Endothelial cell (in vitro differentiated cells): ENCODE measurements at regions not wholly inside any gene's neighbourhood (a gene's known extent, or its start where the extent isn't known, plus 50 kb on each side); places are given as distances from the start of the nearest gene placed in this dataset.

Experiments used
- DNase-seq: peaks from one replicate; pipeline ENCODE4 v3.0.0; 2021; ENCODE audit warnings: low spot score
- H3K27ac Mint-ChIP-seq: one replicate; pipeline ENCODE4 v1.8.0; 2021; ENCODE audit warnings: mixed read lengths, inconsistent platforms; ENCODE audit not compliant: unreplicated experiment
- H3K27me3 Mint-ChIP-seq: one replicate; pipeline ENCODE4 v1.8.0; 2021; ENCODE audit warnings: mild to moderate bottlenecking, moderate library complexity, mixed read lengths, inconsistent platforms; ENCODE audit not compliant: unreplicated experiment
- H3K36me3 Mint-ChIP-seq: one replicate; pipeline ENCODE4 v1.8.0; 2021; ENCODE audit warnings: mild to moderate bottlenecking, low read depth, mixed read lengths, inconsistent platforms; ENCODE audit not compliant: unreplicated experiment
- H3K4me1 Mint-ChIP-seq: one replicate; pipeline ENCODE4 v1.8.0; 2021; ENCODE audit warnings: mild to moderate bottlenecking, mixed read lengths, inconsistent platforms; ENCODE audit not compliant: unreplicated experiment
- H3K4me3 Mint-ChIP-seq: one replicate; pipeline ENCODE4 v1.8.0; 2021; ENCODE audit warnings: mild to moderate bottlenecking, mixed read lengths, inconsistent platforms; ENCODE audit not compliant: unreplicated experiment
- H3K9me3 Mint-ChIP-seq: one replicate; pipeline ENCODE4 v1.8.0; 2021; ENCODE audit warnings: mixed read lengths, inconsistent platforms; ENCODE audit not compliant: unreplicated experiment
- CTCF ChIP-seq: fragments of 200-600 bp; sonication (generic); IDR thresholded peaks from one replicate; pipeline ENCODE4 v1.5.0; 2021; ENCODE audit warnings: antibody characterized with exemption; ENCODE audit not compliant: unreplicated experiment

- Mint-ChIP-seq H3K27ac (no peak overlapping the region), H3K27me3 (peaks cover 7% of the 10 kb centered on the region), H3K4me3 (no peak overlapping the region), H3K9me3 (peaks cover 4% of the 10 kb centered on the region), H3K4me1 (peaks cover 8% of the 10 kb centered on the region), H3K36me3 (no peaks in the 10 kb centered on the region)
- no peak for TF ChIP-seq CTCF
- no peak for DNase-seq
Observed at GRCh38 chr14:61185534-61185933, 95.6 kb downstream of the TMEM30B start.

- H3K27me3 Mint-ChIP-seq, result peaks cover 7% of the 10 kb centered on the region
- TF ChIP-seq CTCF, result no peak
- H3K4me1 Mint-ChIP-seq, result peaks cover 6% of the 10 kb centered on the region
- H3K4me3 Mint-ChIP-seq, result no peak overlapping the region
- peaks cover 4% of the 10 kb centered on the region for H3K9me3 Mint-ChIP-seq
- H3K27ac Mint-ChIP-seq, result no peak overlapping the region
- no peak for DNase-seq
- no peaks in the 10 kb centered on the region for H3K36me3 Mint-ChIP-seq
Observed at GRCh38 chr14:61184112-61184511, 97.0 kb downstream of the TMEM30B start.

GRCh38 chr14:61183196-61183885 is 97.8 kb downstream of the TMEM30B start:
- H3K27ac Mint-ChIP-seq, result no peak overlapping the region
- DNase-seq, result no peak

GRCh38 chr14:61179796-61180398 is 101.2 kb downstream of the TMEM30B start:
- Mint-ChIP-seq H3K4me1 (peaks cover 12% of the 10 kb centered on the region), H3K9me3 (no peaks in the 10 kb centered on the region), H3K4me3 (no peak overlapping the region), H3K27ac (no peak overlapping the region), H3K27me3 (peaks cover 7% of the 10 kb centered on the region), H3K36me3 (no peaks in the 10 kb centered on the region)
- no peak for TF ChIP-seq CTCF
- DNase-seq, result no peak

More at GRCh38 chr14:61183196-61183885, 97.8 kb downstream of the TMEM30B start:
- TF ChIP-seq CTCF, result no peak
- H3K4me1 Mint-ChIP-seq, result peaks cover 6% of the 10 kb centered on the region
- H3K27me3 Mint-ChIP-seq, result peaks cover 7% of the 10 kb centered on the region
- H3K36me3 Mint-ChIP-seq, result no peaks in the 10 kb centered on the region
- H3K4me3 Mint-ChIP-seq, result no peak overlapping the region
- H3K9me3 Mint-ChIP-seq, result peaks cover 4% of the 10 kb centered on the region

- peaks cover 7% of the 10 kb centered on the region for H3K27me3 Mint-ChIP-seq
- no peak overlapping the region for H3K27ac Mint-ChIP-seq
- H3K4me3 Mint-ChIP-seq, result no peak overlapping the region
- peaks cover 18% of the 10 kb centered on the region for H3K4me1 Mint-ChIP-seq
- no peak for DNase-seq
- H3K36me3 Mint-ChIP-seq, result no peaks in the 10 kb centered on the region
- no peaks in the 10 kb centered on the region for H3K9me3 Mint-ChIP-seq
- TF ChIP-seq CTCF, result no peak
Observed at GRCh38 chr14:61179061-61179690, 102.0 kb downstream of the TMEM30B start.
